ENCODE measurements at regions not wholly inside any gene's neighbourhood (a gene's known extent, or its start where the extent isn't known, plus 50 kb on each side); places are given as distances from the start of the nearest gene placed in this dataset.

- TF ChIP-seq POLR2AphosphoS5 (IDR thresholded peaks at IDR 0.05): no peak
- TF ChIP-seq, protein P1, sequence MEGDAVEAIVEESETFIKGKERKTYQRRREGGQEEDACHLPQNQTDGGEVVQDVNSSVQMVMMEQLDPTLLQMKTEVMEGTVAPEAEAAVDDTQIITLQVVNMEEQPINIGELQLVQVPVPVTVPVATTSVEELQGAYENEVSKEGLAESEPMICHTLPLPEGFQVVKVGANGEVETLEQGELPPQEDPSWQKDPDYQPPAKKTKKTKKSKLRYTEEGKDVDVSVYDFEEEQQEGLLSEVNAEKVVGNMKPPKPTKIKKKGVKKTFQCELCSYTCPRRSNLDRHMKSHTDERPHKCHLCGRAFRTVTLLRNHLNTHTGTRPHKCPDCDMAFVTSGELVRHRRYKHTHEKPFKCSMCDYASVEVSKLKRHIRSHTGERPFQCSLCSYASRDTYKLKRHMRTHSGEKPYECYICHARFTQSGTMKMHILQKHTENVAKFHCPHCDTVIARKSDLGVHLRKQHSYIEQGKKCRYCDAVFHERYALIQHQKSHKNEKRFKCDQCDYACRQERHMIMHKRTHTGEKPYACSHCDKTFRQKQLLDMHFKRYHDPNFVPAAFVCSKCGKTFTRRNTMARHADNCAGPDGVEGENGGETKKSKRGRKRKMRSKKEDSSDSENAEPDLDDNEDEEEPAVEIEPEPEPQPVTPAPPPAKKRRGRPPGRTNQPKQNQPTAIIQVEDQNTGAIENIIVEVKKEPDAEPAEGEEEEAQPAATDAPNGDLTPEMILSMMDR (IDR thresholded peaks at IDR 0.05 in 8 of 11, conservative IDR thresholded peaks at IDR 0.05 in 3 of 11): no peak
Measured at GRCh38 chr1:8120693-8121260, 94.7 kb upstream of the ERRFI1 start.

Measured in spleen (tissue), 7 donors.